Neural crest cell (in vitro differentiated cells): ENCODE measurements at regions not wholly inside any gene's neighbourhood (a gene's known extent, or its start where the extent isn't known, plus 50 kb on each side); places are given as distances from the start of the nearest gene placed in this dataset.
"Not testable (repeated sequence)": the region's sequence is repeated elsewhere in the genome, so short reads cannot be mapped to it uniquely, and the experiment has no call there.

ENCODE experiments used
- DNase-seq: peaks from one replicate; pipeline ENCODE4 v3.0.0; 2021; ENCODE audit warnings: low read depth, mixed read lengths, low spot score
- H3K27ac Mint-ChIP-seq: one replicate; pipeline ENCODE4 v1.8.0; 2021; ENCODE audit warnings: mild to moderate bottlenecking, mixed read lengths; ENCODE audit not compliant: unreplicated experiment
- H3K27me3 Mint-ChIP-seq: 2 replicates; pipeline ENCODE4 v1.8.0; 2021; ENCODE audit warnings: low read depth, mild to moderate bottlenecking, mixed read lengths
- H3K36me3 Mint-ChIP-seq: 2 replicates; pipeline ENCODE4 v1.8.0; 2021; ENCODE audit warnings: low read depth, mild to moderate bottlenecking, mixed read lengths
- H3K4me1 Mint-ChIP-seq: 2 replicates; pipeline ENCODE4 v1.8.0; 2021; ENCODE audit warnings: mixed read lengths
- H3K4me3 Mint-ChIP-seq: one replicate; pipeline ENCODE4 v1.8.0; 2021; ENCODE audit warnings: mild to moderate bottlenecking, mixed read lengths
- H3K9me3 Mint-ChIP-seq: 2 replicates; pipeline ENCODE4 v1.8.0; 2021; ENCODE audit warnings: mixed read lengths
- TF ChIP-seq, protein P1 (sequence below): fragments of 200-600 bp; sonication (generic); conservative IDR thresholded peaks from 2 replicates; pipeline ENCODE4 v1.5.0; 2021; ENCODE audit warnings: antibody characterized with exemption, mild to moderate bottlenecking

DNA sequence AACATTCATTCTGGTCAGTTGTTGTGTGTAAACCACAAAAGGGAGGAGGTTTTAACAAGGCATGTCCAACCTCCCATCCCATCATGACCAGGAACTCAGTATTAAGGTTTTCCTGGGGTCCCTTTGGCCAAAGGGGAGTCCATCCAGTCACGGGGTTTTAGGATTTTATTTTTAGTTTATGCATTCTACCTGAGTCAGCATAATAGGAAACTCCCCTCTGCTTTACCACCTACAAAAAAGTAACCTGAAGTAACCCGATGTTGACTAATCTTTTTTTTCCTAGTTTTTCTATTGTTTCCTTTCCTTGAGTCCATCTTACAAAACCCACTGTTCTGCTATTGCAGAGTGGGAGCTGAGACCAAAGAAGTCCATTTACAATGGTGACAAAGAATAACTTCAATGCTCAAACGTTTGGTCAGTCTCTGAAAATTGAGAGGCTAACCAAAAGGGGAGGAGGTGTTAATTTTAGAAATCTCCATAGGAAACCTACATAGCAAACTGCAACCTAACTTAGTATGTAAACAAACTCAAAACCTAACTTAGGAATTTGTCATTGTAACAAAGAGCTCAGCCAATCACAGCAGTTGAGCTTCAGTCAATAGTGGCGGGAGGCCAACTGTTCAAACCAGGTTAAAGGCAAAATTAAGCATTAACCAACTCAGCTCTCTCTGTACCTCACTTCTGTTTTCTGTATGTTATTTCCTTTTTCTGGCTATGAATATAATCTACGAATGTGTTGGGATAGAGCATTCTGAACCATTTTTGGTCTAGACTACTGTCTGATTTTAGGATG lies 1954.1 kb downstream of the PCDH9 start:
- H3K4me3 Mint-ChIP-seq, result no peak overlapping the region
- H3K9me3 Mint-ChIP-seq, result peaks cover 14% of the 10 kb centered on the region
- H3K27ac Mint-ChIP-seq, result no peak overlapping the region

GRCh38 chr13:65275108-65275507 lies 1955.0 kb downstream of the PCDH9 start:
- no peak for DNase-seq
- H3K4me3 Mint-ChIP-seq, result no peak overlapping the region
- peaks cover 14% of the 10 kb centered on the region for H3K9me3 Mint-ChIP-seq
- no peak overlapping the region for H3K27ac Mint-ChIP-seq
- no peaks in the 10 kb centered on the region for H3K27me3 Mint-ChIP-seq
- TF ChIP-seq, protein P1, sequence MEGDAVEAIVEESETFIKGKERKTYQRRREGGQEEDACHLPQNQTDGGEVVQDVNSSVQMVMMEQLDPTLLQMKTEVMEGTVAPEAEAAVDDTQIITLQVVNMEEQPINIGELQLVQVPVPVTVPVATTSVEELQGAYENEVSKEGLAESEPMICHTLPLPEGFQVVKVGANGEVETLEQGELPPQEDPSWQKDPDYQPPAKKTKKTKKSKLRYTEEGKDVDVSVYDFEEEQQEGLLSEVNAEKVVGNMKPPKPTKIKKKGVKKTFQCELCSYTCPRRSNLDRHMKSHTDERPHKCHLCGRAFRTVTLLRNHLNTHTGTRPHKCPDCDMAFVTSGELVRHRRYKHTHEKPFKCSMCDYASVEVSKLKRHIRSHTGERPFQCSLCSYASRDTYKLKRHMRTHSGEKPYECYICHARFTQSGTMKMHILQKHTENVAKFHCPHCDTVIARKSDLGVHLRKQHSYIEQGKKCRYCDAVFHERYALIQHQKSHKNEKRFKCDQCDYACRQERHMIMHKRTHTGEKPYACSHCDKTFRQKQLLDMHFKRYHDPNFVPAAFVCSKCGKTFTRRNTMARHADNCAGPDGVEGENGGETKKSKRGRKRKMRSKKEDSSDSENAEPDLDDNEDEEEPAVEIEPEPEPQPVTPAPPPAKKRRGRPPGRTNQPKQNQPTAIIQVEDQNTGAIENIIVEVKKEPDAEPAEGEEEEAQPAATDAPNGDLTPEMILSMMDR, result no peak
- peaks cover 9% of the 10 kb centered on the region for H3K36me3 Mint-ChIP-seq
- no peaks in the 10 kb centered on the region for H3K4me1 Mint-ChIP-seq

More for the DNA sequence above, 1954.1 kb downstream of the PCDH9 start:
- H3K4me1 Mint-ChIP-seq, result no peaks in the 10 kb centered on the region
- DNase-seq, result no peak
- TF ChIP-seq, protein P1, result no peak
- H3K36me3 Mint-ChIP-seq, result peaks cover 9% of the 10 kb centered on the region
- no peaks in the 10 kb centered on the region for H3K27me3 Mint-ChIP-seq

- not testable (repeated sequence) for H3K4me3 Mint-ChIP-seq, H3K36me3 Mint-ChIP-seq, DNase-seq, H3K4me1 Mint-ChIP-seq, H3K27me3 Mint-ChIP-seq, H3K27ac Mint-ChIP-seq
- peaks cover 14% of the 10 kb centered on the region for H3K9me3 Mint-ChIP-seq
Observed at GRCh38 chr13:65273811-65274420, 1956.2 kb downstream of the PCDH9 start.

- no peaks in the 10 kb centered on the region for H3K4me1 Mint-ChIP-seq
- no peaks in the 10 kb centered on the region for H3K36me3 Mint-ChIP-seq
- no peaks in the 10 kb centered on the region for H3K27me3 Mint-ChIP-seq
- no peak overlapping the region for H3K4me3 Mint-ChIP-seq
- TF ChIP-seq, protein P1, result no peak
- H3K9me3 Mint-ChIP-seq, result peaks cover 7% of the 10 kb centered on the region
- no peak overlapping the region for H3K27ac Mint-ChIP-seq
- DNase-seq, result no peak
Observed at GRCh38 chr13:65268009-65268408, 1962.1 kb downstream of the PCDH9 start.

DNA sequence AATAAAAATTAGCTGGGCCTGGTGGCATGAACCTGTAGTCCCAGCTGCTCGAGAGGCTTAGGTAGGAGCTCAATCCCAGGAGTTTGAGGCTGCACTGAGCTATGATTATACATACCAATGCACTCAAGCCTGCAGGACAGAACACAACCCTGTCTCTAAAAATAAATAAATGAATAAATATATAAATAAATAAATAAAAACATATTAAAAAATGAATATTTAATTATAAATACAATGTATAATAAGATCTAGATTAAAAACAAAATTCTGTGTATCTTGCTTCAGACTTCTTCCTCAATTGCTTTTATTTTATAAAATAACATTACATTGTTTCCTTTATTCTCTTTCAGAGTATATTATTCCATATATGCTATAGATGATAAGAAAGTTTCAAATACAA lies 1964.1 kb downstream of the PCDH9 start:
- H3K36me3 Mint-ChIP-seq, result no peaks in the 10 kb centered on the region
- peaks cover 4% of the 10 kb centered on the region for H3K9me3 Mint-ChIP-seq

More for the DNA sequence above, 1964.1 kb downstream of the PCDH9 start:
- no peak overlapping the region for H3K4me3 Mint-ChIP-seq
- TF ChIP-seq, protein P1, result no peak
- no peaks in the 10 kb centered on the region for H3K27me3 Mint-ChIP-seq
- DNase-seq, result no peak
- peaks cover 6% of the 10 kb centered on the region for H3K4me1 Mint-ChIP-seq
- H3K27ac Mint-ChIP-seq, result no peak overlapping the region
